Mononuclear cell (primary cell): ENCODE measurements at regions not wholly inside any gene's neighbourhood (a gene's known extent, or its start where the extent isn't known, plus 50 kb on each side); places are given as distances from the start of the nearest gene placed in this dataset.

Experiments
- H3K27me3 ChIP-seq: 2 replicates; pipeline ENCODE4 v1.6.0; 2011; ENCODE audit warnings: low read length, control low read depth; ENCODE audit not compliant: insufficient read depth
- H3K4me1 ChIP-seq: 2 replicates; pipeline ENCODE4 v1.5.1; 2011; ENCODE audit warnings: mild to moderate bottlenecking, low read length, control low read depth; ENCODE audit not compliant: insufficient read depth
- H3K4me3 ChIP-seq: 2 replicates; pipeline ENCODE4 v1.5.1; 2011; ENCODE audit warnings: mild to moderate bottlenecking, low read length, moderate library complexity
- H3K9me3 ChIP-seq: 2 replicates; pipeline ENCODE4 v1.5.1; 2011; ENCODE audit warnings: low read depth, mild to moderate bottlenecking, control low read depth, low read length

DNA sequence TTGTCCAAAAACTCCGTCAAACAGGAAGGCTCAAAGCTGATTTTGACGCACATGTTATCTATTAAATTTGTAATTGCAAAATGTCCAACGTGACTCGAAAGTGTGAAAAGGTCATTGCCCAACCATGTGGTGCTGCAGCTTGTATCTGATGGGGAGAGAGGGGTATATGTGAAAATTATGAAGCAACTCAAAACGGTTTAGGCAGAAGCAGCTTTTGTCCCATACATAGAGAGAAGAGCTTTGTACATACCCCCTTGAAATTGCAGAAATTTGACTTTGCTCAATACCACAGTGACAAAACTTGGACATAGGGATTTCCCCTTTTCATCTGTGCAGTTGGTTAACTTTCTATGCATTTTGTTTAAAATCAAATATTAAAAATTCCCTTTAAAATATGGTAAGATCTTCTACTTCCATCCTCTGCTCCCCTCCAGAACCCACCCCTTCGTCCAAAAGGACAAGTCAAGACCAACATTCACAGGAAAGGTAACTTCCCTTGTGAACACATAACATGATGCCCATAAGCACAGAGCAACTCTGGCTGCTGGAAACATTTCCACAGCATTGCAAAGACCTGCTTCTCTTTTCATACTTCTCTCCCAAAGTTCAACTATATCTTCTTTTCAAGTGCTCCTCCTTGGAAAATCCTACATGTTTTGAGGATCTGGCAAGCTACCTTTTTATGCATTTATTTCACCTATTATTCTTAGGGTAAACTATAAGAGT, 253.7 kb upstream of the THBS1 start:
- no peak overlapping the region for H3K4me3 ChIP-seq
- no peaks in the 10 kb centered on the region for H3K9me3 ChIP-seq
- no peaks in the 10 kb centered on the region for H3K27me3 ChIP-seq
- peaks cover 53% of the 10 kb centered on the region for H3K4me1 ChIP-seq

DNA sequence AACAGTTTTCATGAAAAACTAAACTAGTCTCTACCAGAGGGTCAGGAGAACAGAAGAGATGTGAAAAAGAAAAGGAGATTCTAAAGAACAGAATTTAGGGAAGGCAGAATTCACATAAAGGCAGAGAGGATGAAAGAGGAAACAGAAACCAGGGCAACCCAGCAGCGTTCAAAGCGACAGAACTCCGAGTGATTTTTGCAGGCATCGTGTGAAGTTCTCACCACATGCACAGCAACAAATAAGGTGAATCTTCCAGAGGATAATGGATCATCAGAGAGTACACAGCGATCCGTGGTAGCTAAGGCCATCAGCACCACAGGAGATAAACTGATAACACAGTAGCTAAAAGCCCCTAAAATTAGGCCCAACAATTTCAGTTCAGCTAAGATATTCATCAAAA, 250.8 kb upstream of the THBS1 start:
- Histone ChIP-seq H3K4me3 (no peak overlapping the region), H3K27me3 (no peaks in the 10 kb centered on the region), H3K4me1 (peaks cover 71% of the 10 kb centered on the region), H3K9me3 (no peaks in the 10 kb centered on the region)

DNA sequence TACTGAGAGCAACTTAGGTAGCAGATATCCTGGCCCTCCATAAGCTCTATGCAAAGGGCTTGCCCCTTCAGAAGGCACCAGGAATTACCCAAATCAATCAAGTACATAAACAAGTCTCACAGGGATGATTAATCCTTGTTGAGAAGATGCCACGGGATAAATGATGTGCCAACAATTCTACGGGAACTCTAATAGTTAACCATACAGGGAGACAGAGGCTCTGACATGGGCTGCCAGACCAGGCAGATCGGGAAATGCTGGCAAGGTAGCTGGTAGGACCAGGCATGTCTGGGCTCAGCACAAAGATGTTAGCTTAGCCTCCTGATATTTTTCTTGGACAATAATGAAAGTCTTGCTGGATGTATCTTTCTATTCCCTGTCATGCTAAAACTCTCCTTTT, 249.3 kb upstream of the THBS1 start:
- peaks cover 70% of the 10 kb centered on the region for H3K4me1 ChIP-seq
- H3K27me3 ChIP-seq: no peaks in the 10 kb centered on the region
- no peaks in the 10 kb centered on the region for H3K9me3 ChIP-seq
- H3K4me3 ChIP-seq: no peak overlapping the region

DNA sequence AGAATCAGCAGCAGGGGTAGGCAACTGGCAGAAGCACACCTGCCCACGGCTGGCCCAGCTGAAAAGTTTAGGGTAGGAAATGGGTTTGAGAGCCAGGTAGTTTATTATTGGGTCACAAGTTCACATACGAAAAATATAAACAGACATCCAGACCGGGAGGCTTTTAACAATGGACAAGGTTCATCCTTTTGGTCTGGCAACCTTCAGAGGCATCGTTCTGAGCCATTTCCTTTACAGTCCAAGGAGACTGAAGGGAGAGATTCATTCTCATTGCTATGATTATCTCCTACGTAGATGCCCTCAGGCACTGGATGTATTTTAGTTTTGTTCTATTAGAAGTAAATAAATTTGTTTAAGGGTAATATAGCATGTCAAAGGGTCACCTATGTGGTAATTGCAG, 248.0 kb upstream of the THBS1 start:
- H3K27me3 ChIP-seq: no peaks in the 10 kb centered on the region
- no peak overlapping the region for H3K4me3 ChIP-seq
- no peaks in the 10 kb centered on the region for H3K9me3 ChIP-seq
- peaks cover 62% of the 10 kb centered on the region for H3K4me1 ChIP-seq

DNA sequence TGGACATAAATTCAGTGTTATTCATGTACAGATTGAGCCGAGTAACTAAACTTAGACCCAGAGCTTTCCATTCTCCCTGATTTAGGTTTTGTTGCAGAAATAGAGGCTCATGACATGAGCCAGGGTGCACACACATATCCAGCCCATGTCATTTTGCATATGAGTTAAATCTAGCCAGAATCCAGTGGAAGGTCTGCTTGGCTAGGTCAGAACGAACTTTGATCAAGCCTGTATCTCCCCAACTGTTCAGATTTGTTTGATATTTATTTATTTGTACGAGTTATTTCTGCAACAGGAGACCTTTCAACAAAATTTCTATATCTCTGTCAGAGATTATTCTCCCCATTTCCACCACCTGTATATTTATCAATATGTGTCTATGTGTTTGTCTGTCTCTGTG, 247.5 kb upstream of the THBS1 start:
- Histone ChIP-seq H3K4me1 (peaks cover 56% of the 10 kb centered on the region), H3K9me3 (no peaks in the 10 kb centered on the region), H3K4me3 (no peak overlapping the region), H3K27me3 (no peaks in the 10 kb centered on the region)

DNA sequence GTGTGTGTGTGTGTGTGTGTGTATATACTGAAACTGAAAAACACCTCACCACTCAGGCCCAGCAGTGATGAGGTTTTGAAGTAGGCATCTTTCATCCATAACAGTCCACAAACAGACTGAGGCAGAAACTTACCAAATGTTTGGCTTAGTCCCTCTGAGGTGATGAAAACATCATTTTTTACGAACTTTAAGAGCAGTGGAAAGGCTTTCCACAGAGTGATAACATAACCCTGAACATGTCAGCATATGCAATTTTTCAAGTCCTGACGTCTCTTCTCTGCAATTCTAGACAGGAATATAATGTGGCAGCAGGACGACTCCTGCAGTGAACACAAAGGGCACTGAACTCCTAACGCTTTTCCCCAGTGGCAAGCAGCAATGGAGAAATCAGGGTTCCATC, 247.0 kb upstream of the THBS1 start:
- Histone ChIP-seq H3K27me3 (no peaks in the 10 kb centered on the region), H3K4me1 (peaks cover 51% of the 10 kb centered on the region)

DNA sequence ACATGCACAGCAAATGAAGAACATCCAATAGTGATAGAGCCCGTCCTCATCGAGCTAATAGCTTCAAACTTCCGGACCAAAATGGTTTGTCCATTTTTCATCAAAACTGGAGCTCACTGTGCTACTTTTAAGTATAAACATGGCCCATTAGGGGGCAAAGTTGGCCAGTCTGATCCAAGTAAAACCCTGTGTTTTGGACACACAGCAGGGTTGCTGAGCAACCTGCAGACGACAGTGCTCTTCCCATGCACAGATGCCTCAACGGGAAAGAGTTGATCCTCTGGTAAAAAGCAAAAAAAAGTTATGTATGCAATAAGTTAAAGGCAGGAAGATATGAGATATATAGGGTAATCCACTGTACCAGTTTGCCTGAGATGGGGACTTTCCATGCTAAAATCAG, 244.0 kb upstream of the THBS1 start:
- H3K9me3 ChIP-seq: no peaks in the 10 kb centered on the region
- peaks cover 29% of the 10 kb centered on the region for H3K4me1 ChIP-seq
- H3K4me3 ChIP-seq: no peak overlapping the region
- no peaks in the 10 kb centered on the region for H3K27me3 ChIP-seq

More for the DNA sequence above, 247.0 kb upstream of the THBS1 start:
- Histone ChIP-seq H3K4me3 (no peak overlapping the region), H3K9me3 (no peaks in the 10 kb centered on the region)

DNA sequence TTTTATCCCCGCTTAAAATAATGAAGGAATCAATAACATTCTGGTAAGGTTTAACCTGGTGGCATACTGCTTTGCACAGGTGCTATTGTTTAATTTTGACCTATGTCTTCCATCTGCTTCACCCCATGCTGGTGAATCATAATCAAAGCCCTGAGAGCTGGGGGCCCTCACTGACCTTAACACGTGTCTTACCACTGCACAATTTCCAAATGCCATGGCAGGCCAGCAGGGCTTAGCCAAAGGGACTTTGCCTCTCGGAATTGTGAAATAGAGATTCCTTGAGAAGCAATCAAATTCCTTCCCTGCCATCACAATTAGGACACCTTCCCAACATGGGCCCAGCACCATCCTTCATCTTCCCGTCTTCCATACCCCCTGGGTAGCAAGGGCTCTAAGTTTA, 242.6 kb upstream of the THBS1 start:
- Histone ChIP-seq H3K4me1 (peaks cover 28% of the 10 kb centered on the region), H3K9me3 (peaks cover 5% of the 10 kb centered on the region), H3K27me3 (no peaks in the 10 kb centered on the region), H3K4me3 (no peak overlapping the region)

DNA sequence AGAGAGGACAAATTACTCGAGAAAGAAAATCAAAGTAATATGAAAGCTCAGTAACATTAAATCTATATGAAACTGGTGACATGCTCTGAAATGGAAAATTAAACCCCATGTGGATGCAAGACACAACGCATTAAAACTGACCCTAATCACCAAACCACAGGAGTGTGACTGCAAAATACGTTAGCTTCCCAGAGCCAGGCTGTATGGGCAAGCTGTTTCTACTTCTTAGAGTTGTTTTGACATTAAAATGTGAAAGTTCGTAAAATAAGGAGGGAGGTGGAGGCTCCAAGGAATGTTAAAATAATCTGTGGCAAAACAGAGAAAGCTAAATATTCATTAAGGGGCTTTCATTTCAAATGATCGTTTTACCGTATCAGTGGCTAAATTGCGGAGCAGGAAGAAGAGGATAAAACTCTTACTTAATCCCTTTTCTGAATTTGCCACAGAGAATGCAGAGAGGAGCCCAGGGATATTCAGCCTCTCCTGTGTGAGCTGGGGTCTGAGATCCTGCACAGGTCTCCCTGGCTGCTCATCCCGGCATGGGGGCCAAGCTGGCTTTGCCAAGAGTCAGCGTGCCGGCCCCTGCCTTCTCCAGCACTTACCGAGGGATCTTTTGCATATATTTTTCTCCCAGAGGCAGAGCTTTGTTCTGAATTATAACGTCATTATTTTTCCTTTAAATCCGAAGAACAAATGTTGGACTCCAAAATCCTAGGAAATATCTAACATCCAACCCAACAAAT, 239.8 kb upstream of the THBS1 start:
- H3K4me1 ChIP-seq: peaks cover 2% of the 10 kb centered on the region
- no peaks in the 10 kb centered on the region for H3K27me3 ChIP-seq
- H3K9me3 ChIP-seq: peaks cover 12% of the 10 kb centered on the region
- H3K4me3 ChIP-seq: no peak overlapping the region

DNA sequence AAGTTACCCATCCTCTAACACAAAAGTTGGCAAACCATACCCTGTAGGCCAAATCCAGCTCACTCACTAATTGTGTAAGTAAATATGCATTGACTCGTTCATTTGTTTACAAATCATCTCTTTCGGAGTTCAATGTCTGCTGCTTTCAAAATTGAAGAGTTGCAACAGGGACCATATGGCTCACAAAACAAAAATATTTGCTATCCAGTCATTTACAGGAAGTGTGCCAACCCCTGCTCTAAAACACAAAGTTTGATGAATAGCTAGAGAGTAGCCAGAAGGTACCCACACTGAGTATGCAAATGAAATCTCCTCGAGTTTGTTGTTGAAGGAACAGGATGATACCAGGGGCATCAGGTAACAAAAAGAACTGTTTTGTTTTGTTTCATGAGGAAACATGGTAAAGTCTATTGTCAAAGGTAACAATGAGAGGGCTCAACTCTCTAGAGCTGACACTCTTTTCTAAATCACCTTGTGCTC, 236.2 kb upstream of the THBS1 start:
- H3K4me1 ChIP-seq: no peaks in the 10 kb centered on the region
- H3K27me3 ChIP-seq: no peaks in the 10 kb centered on the region
- no peak overlapping the region for H3K4me3 ChIP-seq
- H3K9me3 ChIP-seq: peaks cover 12% of the 10 kb centered on the region

DNA sequence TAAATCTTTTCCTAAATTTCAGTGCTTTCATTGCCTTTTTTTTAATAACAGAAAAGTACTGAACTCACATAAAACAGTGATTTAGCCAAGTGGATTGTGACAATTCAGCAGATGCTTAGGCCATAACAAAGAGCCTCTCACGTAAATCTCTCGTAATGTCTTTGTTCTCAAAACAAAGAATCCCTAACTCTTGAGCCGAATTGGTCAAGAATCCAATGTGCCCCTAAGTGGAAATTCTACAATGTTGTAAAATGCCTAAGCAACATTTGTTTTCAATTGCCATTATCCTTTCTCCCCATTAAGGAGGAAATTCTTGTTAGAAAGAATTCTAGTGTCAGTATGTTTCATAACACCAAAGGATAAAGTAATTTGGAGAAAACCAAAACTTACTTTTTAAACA, 235.7 kb upstream of the THBS1 start:
- Histone ChIP-seq H3K9me3 (peaks cover 12% of the 10 kb centered on the region), H3K4me3 (no peak overlapping the region), H3K27me3 (no peaks in the 10 kb centered on the region), H3K4me1 (no peaks in the 10 kb centered on the region)

DNA sequence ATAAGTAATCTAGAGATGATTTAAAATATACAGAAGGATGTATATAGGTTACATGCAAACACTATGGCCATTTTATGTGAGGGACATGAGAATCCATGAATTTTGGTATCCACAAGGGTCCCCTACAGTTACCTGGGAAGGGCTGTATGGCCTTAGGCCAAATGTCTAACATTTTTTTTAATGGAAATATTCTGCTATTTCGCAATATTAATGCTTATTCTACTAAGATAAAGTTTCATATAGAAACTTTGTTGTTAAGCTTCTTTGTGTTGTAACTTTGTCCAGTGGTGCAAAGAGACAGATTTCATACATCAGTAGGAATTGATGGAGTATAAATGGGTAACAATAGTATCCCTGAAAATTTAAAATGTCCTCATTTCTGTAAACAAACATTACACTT, 233.4 kb upstream of the THBS1 start:
- H3K4me1 ChIP-seq: no peaks in the 10 kb centered on the region
- H3K4me3 ChIP-seq: no peak overlapping the region
- H3K9me3 ChIP-seq: peaks cover 12% of the 10 kb centered on the region
- no peaks in the 10 kb centered on the region for H3K27me3 ChIP-seq

DNA sequence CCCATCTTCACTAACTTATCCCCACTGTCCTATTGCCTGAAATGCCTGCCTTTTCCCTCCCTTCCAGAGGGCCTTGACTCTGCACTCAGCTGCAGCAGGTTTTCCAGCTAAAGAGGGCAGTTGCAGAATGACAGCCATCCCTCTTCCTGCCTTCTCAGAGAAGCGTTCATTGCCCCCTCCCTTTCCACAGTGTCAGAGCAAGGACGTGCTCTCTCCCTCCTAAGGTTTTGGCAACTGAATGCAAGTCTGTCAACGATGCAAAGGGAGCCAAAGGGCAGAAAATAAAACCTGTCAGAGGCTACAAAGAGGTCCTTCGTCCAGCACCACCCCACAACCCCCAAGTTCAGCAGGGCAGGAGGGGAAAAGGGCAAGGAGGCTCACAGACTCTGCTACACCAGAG, 230.1 kb upstream of the THBS1 start:
- no peaks in the 10 kb centered on the region for H3K4me1 ChIP-seq

DNA sequence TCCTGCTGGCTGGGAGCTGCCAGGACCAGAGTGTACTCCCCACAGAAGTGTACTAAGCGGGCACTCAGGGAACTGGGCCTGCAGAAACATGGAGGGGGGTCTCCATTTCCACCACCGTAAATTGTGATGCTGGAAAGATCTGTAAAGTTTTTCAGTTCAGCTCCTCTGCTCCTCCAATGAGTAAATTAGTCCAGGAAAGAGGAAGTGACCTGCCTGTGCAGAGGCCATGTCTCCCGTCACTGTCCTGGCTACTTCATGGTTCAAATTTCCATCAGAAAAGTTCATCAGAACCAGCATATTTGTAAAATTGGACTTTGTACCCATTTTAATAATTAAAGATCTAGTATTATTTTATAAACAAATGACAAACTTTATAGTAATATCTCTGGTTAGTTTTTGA, 226.7 kb upstream of the THBS1 start:
- Histone ChIP-seq H3K4me1 (no peaks in the 10 kb centered on the region), H3K4me3 (no peak overlapping the region), H3K9me3 (no peaks in the 10 kb centered on the region), H3K27me3 (no peaks in the 10 kb centered on the region)

More for the DNA sequence above, 230.1 kb upstream of the THBS1 start:
- no peaks in the 10 kb centered on the region for H3K27me3 ChIP-seq
- no peaks in the 10 kb centered on the region for H3K9me3 ChIP-seq
- H3K4me3 ChIP-seq: no peak overlapping the region

DNA sequence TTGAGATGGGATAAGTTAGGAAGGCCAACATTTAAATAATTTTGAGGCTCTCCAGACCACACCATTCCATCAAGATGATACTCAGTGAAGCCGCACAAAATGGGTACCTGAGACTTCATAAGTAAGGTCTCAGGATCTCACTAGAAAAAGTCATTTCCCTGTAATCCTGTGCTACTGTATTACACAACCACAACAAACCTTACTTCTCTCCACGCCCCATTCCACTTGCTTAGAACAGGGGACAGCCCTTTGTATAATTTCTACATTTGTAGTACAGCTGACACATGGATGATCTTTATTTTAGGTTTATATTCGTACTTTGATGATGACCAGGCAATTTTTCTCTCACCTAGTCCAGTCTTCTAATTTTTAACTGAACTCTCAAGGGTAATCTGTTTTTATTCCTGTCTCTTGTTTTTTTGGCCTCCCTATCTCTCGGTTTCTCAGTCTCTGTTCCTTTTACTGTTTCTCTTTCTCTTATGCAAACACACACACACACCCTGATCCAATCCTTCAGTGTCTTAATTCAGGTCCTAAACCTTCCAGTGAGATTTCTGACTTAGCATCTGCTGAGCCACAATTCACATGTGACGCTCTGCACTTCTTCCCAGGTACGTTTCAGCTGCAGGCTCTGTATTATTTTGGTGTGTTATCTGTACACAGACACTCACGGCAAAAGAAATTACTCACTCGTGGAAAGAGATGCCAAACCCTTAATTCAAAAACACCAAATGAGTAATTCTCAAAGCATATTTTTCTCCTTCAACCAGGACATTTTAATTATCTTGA, 223.2 kb upstream of the THBS1 start:
- Histone ChIP-seq H3K4me1 (no peaks in the 10 kb centered on the region), H3K4me3 (no peak overlapping the region), H3K27me3 (no peaks in the 10 kb centered on the region), H3K9me3 (no peaks in the 10 kb centered on the region)
